OCI-LY7 (cell line): ENCODE measurements at regions not wholly inside any gene's neighbourhood (a gene's known extent, or its start where the extent isn't known, plus 50 kb on each side); places are given as distances from the start of the nearest gene placed in this dataset.

ENCODE experiments used
- EZH2phosphoT487 ChIP-seq: fragments of 200-600 bp; sonication (generic); IDR thresholded peaks from 2 replicates; pipeline ENCODE4 v1.6.1; 2018; ENCODE audit warnings: low read depth, borderline replicate concordance, mild to moderate bottlenecking, mixed run types, antibody characterized with exemption, low read length, moderate library complexity, mixed read lengths
- TF ChIP-seq, protein P1 (sequence below): fragments of 200-600 bp; sonication (generic); conservative IDR thresholded peaks from 2 replicates; pipeline ENCODE4 v1.5.1; 2014; ENCODE audit warnings: mild to moderate bottlenecking, antibody characterized with exemption, low read length, moderate library complexity, mixed read lengths

DNA sequence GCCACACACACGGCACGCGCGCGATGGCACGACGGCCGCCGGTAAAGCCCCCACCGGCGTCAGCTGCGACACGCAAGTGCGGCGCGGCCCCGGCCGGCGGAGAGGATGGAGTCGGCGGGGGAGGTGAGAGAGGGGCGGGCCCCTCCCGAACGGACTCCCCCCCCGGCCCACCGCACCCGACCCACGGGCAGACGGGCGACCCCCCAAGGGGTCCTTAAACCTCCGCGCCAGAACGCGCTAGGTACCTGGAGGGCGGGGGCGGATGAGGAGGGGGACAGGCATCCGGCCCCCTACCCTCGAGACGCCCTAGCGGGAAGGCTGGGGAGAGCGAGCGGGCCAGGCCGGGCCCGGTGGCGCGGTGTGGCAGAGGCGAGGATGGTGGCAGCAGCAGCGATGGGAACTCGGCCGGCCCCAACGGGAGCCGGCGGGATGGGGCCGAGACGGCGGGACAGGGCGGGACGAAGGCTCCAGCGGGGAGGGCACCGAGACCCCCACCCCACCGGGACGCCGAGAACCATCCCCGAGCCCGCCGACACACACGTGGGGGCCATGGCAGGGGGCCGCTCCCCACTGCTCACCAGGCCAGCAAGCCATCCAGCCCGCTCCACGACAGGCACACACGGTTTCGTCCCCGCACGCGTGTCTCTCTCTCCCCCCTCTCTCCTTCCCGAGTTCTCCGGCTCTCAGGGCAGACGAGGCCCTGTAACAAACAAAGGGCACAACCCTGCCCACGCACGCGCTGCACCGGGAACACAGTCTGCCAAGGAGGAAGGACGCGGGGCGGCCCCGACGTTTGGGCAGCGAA lies 1515.4 kb upstream of the DEFB115 start:
- no peak for TF ChIP-seq EZH2phosphoT487
- TF ChIP-seq, protein P1, sequence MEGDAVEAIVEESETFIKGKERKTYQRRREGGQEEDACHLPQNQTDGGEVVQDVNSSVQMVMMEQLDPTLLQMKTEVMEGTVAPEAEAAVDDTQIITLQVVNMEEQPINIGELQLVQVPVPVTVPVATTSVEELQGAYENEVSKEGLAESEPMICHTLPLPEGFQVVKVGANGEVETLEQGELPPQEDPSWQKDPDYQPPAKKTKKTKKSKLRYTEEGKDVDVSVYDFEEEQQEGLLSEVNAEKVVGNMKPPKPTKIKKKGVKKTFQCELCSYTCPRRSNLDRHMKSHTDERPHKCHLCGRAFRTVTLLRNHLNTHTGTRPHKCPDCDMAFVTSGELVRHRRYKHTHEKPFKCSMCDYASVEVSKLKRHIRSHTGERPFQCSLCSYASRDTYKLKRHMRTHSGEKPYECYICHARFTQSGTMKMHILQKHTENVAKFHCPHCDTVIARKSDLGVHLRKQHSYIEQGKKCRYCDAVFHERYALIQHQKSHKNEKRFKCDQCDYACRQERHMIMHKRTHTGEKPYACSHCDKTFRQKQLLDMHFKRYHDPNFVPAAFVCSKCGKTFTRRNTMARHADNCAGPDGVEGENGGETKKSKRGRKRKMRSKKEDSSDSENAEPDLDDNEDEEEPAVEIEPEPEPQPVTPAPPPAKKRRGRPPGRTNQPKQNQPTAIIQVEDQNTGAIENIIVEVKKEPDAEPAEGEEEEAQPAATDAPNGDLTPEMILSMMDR = no peak
